ENCODE measurements at regions not wholly inside any gene's neighbourhood (a gene's known extent, or its start where the extent isn't known, plus 50 kb on each side); places are given as distances from the start of the nearest gene placed in this dataset.

- TF ChIP-seq CTCF (conservative IDR thresholded peaks at IDR 0.05) (no peak), ZFX (IDR thresholded peaks at IDR 0.05) (no peak)
Measured at GRCh38 chr12:60035835-60036234, 440.0 kb downstream of the SLC16A7 start.
